IMR-90 (cell line): ENCODE measurements at regions not wholly inside any gene's neighbourhood (a gene's known extent, or its start where the extent isn't known, plus 50 kb on each side); places are given as distances from the start of the nearest gene placed in this dataset.

ENCODE experiments used
- ATAC-seq: fragments of 200-7000 bp; cut with Tn5 transposase; 2 replicates; pipeline ENCODE4 v1.9.1; 2020; ENCODE audit warnings: low read depth, mild to moderate bottlenecking, moderate library complexity
- BruUV-seq: library from RNA; stranded (reverse); fragments of 400-500 nt; replicated peaks from 2 replicates; lab custom pipeline; 2021; lab: Mats Ljungman, UMichigan
- CTCF ChIA-PET: fragments of 300-600 bp; formaldehyde crosslinking; extraction: SDS; loops from one replicate; lab custom pipeline; 2021; ENCODE audit warnings: antibody characterized with exemption; lab: Yijun Ruan, JAX
- POLR2A ChIA-PET: fragments of 300-600 bp; sonication (Branson Sonifier 250); formaldehyde crosslinking; loops from one replicate; lab custom pipeline; 2022; ENCODE audit warnings: antibody characterized with exemption; ENCODE audit not compliant: unreplicated experiment; lab: Charles Lee
- DNase-seq: peaks from one replicate; pipeline ENCODE4 v3.0.0; 2013
- H2AFZ ChIP-seq: replicated peaks from 2 replicates; pipeline ENCODE3; 2013; ENCODE audit warnings: low read length, mild to moderate bottlenecking; ENCODE audit not compliant: poor library complexity
- H2AK5ac ChIP-seq: 2 replicates; pipeline ENCODE4 v1.6.1; 2013; ENCODE audit warnings: low read depth, low read length, inconsistent platforms
- H2AK9ac ChIP-seq: replicated peaks from 2 replicates; pipeline ENCODE3; 2013; ENCODE audit warnings: mild to moderate bottlenecking, low read depth, low read length, moderate library complexity; ENCODE audit not compliant: poor library complexity
- H2BK120ac ChIP-seq: 2 replicates; pipeline ENCODE4 v1.6.1; 2013; ENCODE audit warnings: low read depth, low read length, inconsistent platforms
- H2BK15ac ChIP-seq: 3 replicates; pipeline ENCODE4 v1.6.1; 2013; ENCODE audit warnings: low read depth, low read length, inconsistent platforms
- H2BK20ac ChIP-seq: 2 replicates; pipeline ENCODE4 v1.6.1; 2013; ENCODE audit warnings: low read depth, mild to moderate bottlenecking, inconsistent platforms, low read length, moderate library complexity
- H2BK5ac ChIP-seq: 2 replicates; pipeline ENCODE4 v1.6.1; 2013; ENCODE audit warnings: mild to moderate bottlenecking, low read depth, low read length, inconsistent platforms; ENCODE audit not compliant: poor library complexity, severe bottlenecking
- H3K14ac ChIP-seq: replicated peaks from 2 replicates; pipeline ENCODE4 v1.6.1; 2013; ENCODE audit warnings: low read depth, low read length, inconsistent platforms
- H3K18ac ChIP-seq: 2 replicates; pipeline ENCODE4 v1.6.1; 2013; ENCODE audit warnings: low read depth, low read length, control low read depth
- H3K23ac ChIP-seq: 2 replicates; pipeline ENCODE4 v1.6.1; 2013; ENCODE audit warnings: low read depth, low read length, inconsistent platforms
- H3K27ac ChIP-seq: 2 replicates; pipeline ENCODE4 v1.5.1; 2013; ENCODE audit warnings: mild to moderate bottlenecking, control low read depth, low read length; ENCODE audit not compliant: insufficient read depth
- H3K27me3 ChIP-seq: 2 replicates; pipeline ENCODE4 v1.6.1; 2013; ENCODE audit warnings: low read length; ENCODE audit not compliant: control insufficient read depth, insufficient read depth
- H3K36me3 ChIP-seq: 2 replicates; pipeline ENCODE4 v1.6.1; 2013; ENCODE audit warnings: low read length, mixed read lengths; ENCODE audit not compliant: control insufficient read depth, insufficient read depth
- H3K4ac ChIP-seq: 2 replicates; pipeline ENCODE4 v1.6.1; 2013; ENCODE audit warnings: low read depth, low read length, inconsistent platforms
- H3K4me1 ChIP-seq: 2 replicates; pipeline ENCODE4 v1.6.1; 2013; ENCODE audit warnings: low read length, mixed read lengths; ENCODE audit not compliant: control insufficient read depth, insufficient read depth
- H3K4me2 ChIP-seq: 2 replicates; pipeline ENCODE4 v1.6.1; 2013; ENCODE audit warnings: low read depth, mild to moderate bottlenecking, control low read depth, low read length, moderate library complexity
- H3K4me3 ChIP-seq: 2 replicates; pipeline ENCODE4 v1.5.1; 2013; ENCODE audit warnings: low read depth, mild to moderate bottlenecking, control low read depth, low read length, moderate library complexity; ENCODE audit not compliant: insufficient read depth
- H3K56ac ChIP-seq: 2 replicates; pipeline ENCODE4 v1.6.1; 2013; ENCODE audit warnings: low read length, inconsistent platforms; ENCODE audit not compliant: insufficient read depth; ENCODE audit errors: extremely low read depth
- H3K79me1 ChIP-seq, 2 experiments: 2 replicates each; pipeline ENCODE4 v1.6.1; 2013; ENCODE audit warnings: low read length in 2 of 2, inconsistent platforms in 1 of 2, low read depth in 1 of 2
- H3K9ac ChIP-seq: 2 replicates; pipeline ENCODE4 v1.6.1; 2013; ENCODE audit warnings: low read depth, low read length, control low read depth
- H3K9me1 ChIP-seq: 2 replicates; pipeline ENCODE4 v1.6.1; 2013; ENCODE audit warnings: low read length, inconsistent platforms; ENCODE audit not compliant: insufficient read depth
- H3K9me3 ChIP-seq: 2 replicates; pipeline ENCODE4 v1.6.1; 2013; ENCODE audit warnings: low read length; ENCODE audit not compliant: control insufficient read depth, insufficient read depth
- H4K20me1 ChIP-seq: 2 replicates; pipeline ENCODE4 v1.6.1; 2013; ENCODE audit warnings: low read length, inconsistent platforms; ENCODE audit not compliant: insufficient read depth
- H4K5ac ChIP-seq: 2 replicates; pipeline ENCODE4 v1.6.1; 2013; ENCODE audit warnings: mild to moderate bottlenecking, low read depth, low read length, control low read depth
- H4K8ac ChIP-seq, 2 experiments: 2 replicates each; pipeline ENCODE4 v1.6.1; 2013; ENCODE audit warnings: low read depth in 2 of 2, low read length in 2 of 2, control low read depth in 1 of 2, inconsistent platforms in 1 of 2
- H4K91ac ChIP-seq: 2 replicates; pipeline ENCODE4 v1.6.1; 2013; ENCODE audit warnings: low read depth, low read length, inconsistent platforms; ENCODE audit not compliant: insufficient read depth
- BHLHE40 ChIP-seq: fragments of 150-350 bp; IDR thresholded peaks from 2 replicates; pipeline ENCODE4 v1.6.1; 2016; ENCODE audit warnings: mild to moderate bottlenecking, low read depth, low read length
- CEBPB ChIP-seq: IDR thresholded peaks from 2 replicates; pipeline ENCODE4 v1.6.1; 2012; ENCODE audit warnings: low read depth, low read length, improper control_type of control experiment
- FOS ChIP-seq: fragments of 150-350 bp; IDR thresholded peaks from 2 replicates; pipeline ENCODE4 v1.6.1; 2016; ENCODE audit warnings: low read depth, low read length
- NFE2L2 ChIP-seq: fragments of 150-350 bp; IDR thresholded peaks from 2 replicates; pipeline ENCODE4 v1.6.1; 2016; ENCODE audit warnings: low read depth, mild to moderate bottlenecking, low read length
- POLR2A ChIP-seq: IDR thresholded peaks from 2 replicates; pipeline ENCODE4 v1.6.1; 2012; ENCODE audit warnings: mild to moderate bottlenecking, low read depth, low read length
- SMC3 ChIP-seq: fragments of 150-350 bp; IDR thresholded peaks from 2 replicates; pipeline ENCODE4 v1.6.1; 2016; ENCODE audit warnings: low read depth, mild to moderate bottlenecking, antibody characterized with exemption, low read length, moderate library complexity
- WGBS, 2 experiments: methylation state at CpG; one replicate each; pipeline versions ENCODE4 v1.1.5 to v1.1.7; 2013; ENCODE audit warnings: missing lambda C conversion rate in 2 of 2; ENCODE audit not compliant: insufficient read length in 1 of 2; ENCODE audit errors: extremely low coverage in 2 of 2; 5-methylcytosine and 5-hydroxymethylcytosine counted together
- dilution Hi-C: fragments of 300-500 bp; cut with HindIII; formaldehyde crosslinking; loops from one replicate; pipeline ENCODE4 v1.14.3; 2018; ENCODE audit warnings: low sequenced_read_pairs; ENCODE audit not compliant: unreplicated experiment
- in situ Hi-C: fragments of 300-500 bp; cut with MboI; formaldehyde crosslinking; loops from 3 replicates; pipeline ENCODE4 v1.14.3; 2019; ENCODE audit warnings: low sequenced_read_pairs, inconsistent platforms, mixed read lengths
- intact Hi-C: fragments of 100-400 bp; cut with micrococcal nuclease; formaldehyde crosslinking; loops from 2 replicates; pipeline ENCODE4 v1.10.0; 2022

GRCh38 chr1:5287178-5288150 is 633.1 kb downstream of the AJAP1 start:
- Histone ChIP-seq H4K5ac (no peak overlapping the region), H3K4me1 (no peaks in the 10 kb centered on the region), H3K23ac (no peak overlapping the region), H2AK5ac (no peak overlapping the region), H3K79me1 (no peaks in the 10 kb centered on the region), H2AK9ac (no peak overlapping the region), H3K9me3 (peaks cover 60% of the 10 kb centered on the region), H3K27me3 (no peaks in the 10 kb centered on the region), H2AFZ (no peak overlapping the region), H4K8ac (no peak overlapping the region), H3K9me1 (no peaks in the 10 kb centered on the region), H4K20me1 (no peaks in the 10 kb centered on the region), H2BK5ac (no peak overlapping the region), H2BK120ac (no peak overlapping the region), H3K56ac (no peak overlapping the region), H2BK20ac (no peak overlapping the region), H3K4me3 (no peak overlapping the region), H3K36me3 (no peaks in the 10 kb centered on the region), H3K18ac (no peak overlapping the region), H3K9ac (no peak overlapping the region), H3K4ac (no peak overlapping the region), H3K27ac (no peak overlapping the region), H3K14ac (no peak overlapping the region), H2BK15ac (no peak overlapping the region), H3K4me2 (no peak overlapping the region), H4K91ac (no peak overlapping the region)
- TF ChIP-seq POLR2A, result no peak
- TF ChIP-seq FOS, result no peak
- TF ChIP-seq NFE2L2, result no peak
- no peak for TF ChIP-seq SMC3
- no peak for TF ChIP-seq CEBPB
- TF ChIP-seq BHLHE40, result no peak
- ATAC-seq (no peak), DNase-seq (no peak)
- POLR2A ChIA-PET, result no interaction called here
- intact Hi-C loops (no loop called here), in situ Hi-C loops (no loop called here), dilution Hi-C loops (no loop called here)
- WGBS, 2 experiments, result 21% methylated on average over 2 of the region's 17 CpGs; no CpG with 5 or more reads in 1 of the 2 experiments
- CTCF ChIA-PET, result no interaction called here
- no TSS peak for BruUV-seq
